Body of pancreas (tissue), 4 donors: ENCODE measurements at regions not wholly inside any gene's neighbourhood (a gene's known extent, or its start where the extent isn't known, plus 50 kb on each side); places are given as distances from the start of the nearest gene placed in this dataset.

Experiments used
- CTCF ChIP-seq, 7 experiments: fragments of 450-650 bp in 4 of 7; fragments of 200-600 bp in 3 of 7; sonication (generic) in 3 of 7; IDR thresholded peaks; one replicate each; pipeline ENCODE4 v1.5.1; 2016 to 2019; ENCODE audit warnings: antibody characterized with exemption in 7 of 7
- POLR2A ChIP-seq, 3 donors: fragments of 450-650 bp; IDR thresholded peaks; one replicate each; pipeline ENCODE4 v1.6.1; 2016; ENCODE audit warnings: antibody characterized with exemption in 3 of 3, mild to moderate bottlenecking in 2 of 3

- TF ChIP-seq CTCF (IDR thresholded peaks at IDR 0.05) (no peak), POLR2A (IDR thresholded peaks at IDR 0.05) (no peak)
Observed at GRCh38 chrX:20374450-20374849, 107.7 kb upstream of the RPS6KA3 start.
